HG02763 (cell line): ENCODE measurements at regions not wholly inside any gene's neighbourhood (a gene's known extent, or its start where the extent isn't known, plus 50 kb on each side); places are given as distances from the start of the nearest gene placed in this dataset.

Experiments used
- ATAC-seq: cut with Tn5 transposase; IDR thresholded peaks from one replicate; pipeline ENCODE4 v1.9.1; 2021; ENCODE audit warnings: mild to moderate bottlenecking, moderate library complexity; ENCODE audit not compliant: unreplicated experiment

GRCh38 chr11:104661901-104662300 lies 236.4 kb downstream of the CASP12 start:
- no peak for ATAC-seq

- ATAC-seq, result no peak
These were observed 236.8 kb downstream of the CASP12 start for GRCh38 chr11:104661471-104661870.

- no peak for ATAC-seq
These were observed 240.1 kb downstream of the CASP12 start for GRCh38 chr11:104658177-104658576.

GRCh38 chr11:104657083-104657482 lies 241.2 kb downstream of the CASP12 start:
- no peak for ATAC-seq

GRCh38 chr11:104655066-104655465 lies 243.2 kb downstream of the CASP12 start:
- no peak for ATAC-seq

- ATAC-seq, result no peak
These were observed 244.0 kb downstream of the CASP12 start for GRCh38 chr11:104654181-104654813.

- ATAC-seq, result no peak
These were observed 244.9 kb downstream of the CASP12 start for GRCh38 chr11:104653407-104653806.

- no peak for ATAC-seq
These were observed 245.3 kb downstream of the CASP12 start for GRCh38 chr11:104652996-104653395.

GRCh38 chr11:104650234-104650633 lies 248.0 kb downstream of the CASP12 start:
- no peak for ATAC-seq

- ATAC-seq, result no peak
These were observed 249.3 kb downstream of the CASP12 start for GRCh38 chr11:104649002-104649401.

GRCh38 chr11:104645261-104646222 lies 252.7 kb downstream of the CASP12 start:
- no peak for ATAC-seq

GRCh38 chr11:104637662-104638170 lies 260.5 kb downstream of the CASP12 start:
- ATAC-seq, result no peak

GRCh38 chr11:104633226-104633625 lies 265.0 kb downstream of the CASP12 start:
- no peak for ATAC-seq

GRCh38 chr11:104630352-104630751 lies 267.9 kb downstream of the CASP12 start:
- no peak for ATAC-seq

GRCh38 chr11:104625246-104625645 lies 273.0 kb downstream of the CASP12 start:
- no peak for ATAC-seq

- no peak for ATAC-seq
These were observed 274.2 kb downstream of the CASP12 start for GRCh38 chr11:104624021-104624420.

GRCh38 chr11:104623518-104623917 lies 274.7 kb downstream of the CASP12 start:
- ATAC-seq, result no peak

- no peak for ATAC-seq
These were observed 277.3 kb downstream of the CASP12 start for GRCh38 chr11:104620991-104621390.

GRCh38 chr11:104619751-104620150 lies 278.5 kb downstream of the CASP12 start:
- no peak for ATAC-seq

- no peak for ATAC-seq
These were observed 279.3 kb downstream of the CASP12 start for GRCh38 chr11:104618954-104619353.

- no peak for ATAC-seq
These were observed 283.3 kb downstream of the CASP12 start for GRCh38 chr11:104614961-104615360.

- ATAC-seq, result no peak
These were observed 284.1 kb downstream of the CASP12 start for GRCh38 chr11:104614117-104614680.
